Peyer's patch (tissue), 4 donors: ENCODE measurements at regions not wholly inside any gene's neighbourhood (a gene's known extent, or its start where the extent isn't known, plus 50 kb on each side); places are given as distances from the start of the nearest gene placed in this dataset.
A peak's percentile ranks its signal among the peaks of the same experiment; 100 is the strongest.

Experiments used
- DNase-seq, 3 donors: peaks; one replicate each; pipeline ENCODE4 v3.0.0-alpha.2; 2017 to 2019
- H3K27ac ChIP-seq, 4 donors: fragments of 200-600 bp; sonication (generic); one replicate each; pipeline ENCODE4 v1.5.1; 2016 to 2019
- H3K27me3 ChIP-seq, 2 donors: fragments of 200-600 bp; sonication (generic); one replicate each; pipeline ENCODE4 v1.5.1; 2019
- H3K36me3 ChIP-seq, 3 donors: fragments of 200-600 bp; sonication (generic); one replicate each; pipeline ENCODE4 v1.5.1; 2016 to 2019
- H3K4me1 ChIP-seq, 4 donors: fragments of 200-600 bp; sonication (generic); one replicate each; pipeline ENCODE4 v1.5.1; 2016 to 2019
- H3K4me3 ChIP-seq, 4 donors: fragments of 200-600 bp; sonication (generic); 1 replicate in 3 of 4; 2 replicates in 1 of 4; pipeline ENCODE4 v1.5.1; 2016 to 2019; ENCODE audit warnings: mild to moderate bottlenecking in 1 of 4
- H3K9me3 ChIP-seq, 4 donors: fragments of 200-600 bp; sonication (generic); one replicate each; pipeline ENCODE4 v1.5.1; 2016 to 2019; ENCODE audit warnings: mild to moderate bottlenecking in 1 of 4
- CTCF ChIP-seq, 6 experiments: fragments of 450-650 bp in 4 of 6; fragments of 200-600 bp in 2 of 6; sonication (generic) in 1 of 6; IDR thresholded peaks; one replicate each; pipeline ENCODE4 v1.5.1; 2017 to 2019; ENCODE audit warnings: antibody characterized with exemption in 6 of 6, mild to moderate bottlenecking in 3 of 6, moderate library complexity in 1 of 6
- POLR2A ChIP-seq, 2 donors: fragments of 450-650 bp; IDR thresholded peaks; one replicate each; pipeline ENCODE4 v1.5.1; 2017; ENCODE audit warnings: antibody characterized with exemption in 2 of 2, mild to moderate bottlenecking in 2 of 2, moderate library complexity in 2 of 2

GRCh38 chr11:29263971-29264682 is 752.7 kb downstream of the KCNA4 start:
- TF ChIP-seq POLR2A (IDR thresholded peaks at IDR 0.05) (no peak), CTCF (IDR thresholded peaks at IDR 0.05) (no peak)
- no peaks in the 10 kb centered on the region for H3K27me3 ChIP-seq
- no peaks in the 10 kb centered on the region for H3K9me3 ChIP-seq
- no peak overlapping the region for H3K4me3 ChIP-seq
- DNase-seq = no peak
- H3K4me1 ChIP-seq = no peaks in the 10 kb centered on the region
- no peaks in the 10 kb centered on the region for H3K36me3 ChIP-seq
- no peak overlapping the region for H3K27ac ChIP-seq

- H3K27me3 ChIP-seq = no peaks in the 10 kb centered on the region
- H3K36me3 ChIP-seq = no peaks in the 10 kb centered on the region
- TF ChIP-seq CTCF (IDR thresholded peaks at IDR 0.05) (no peak), POLR2A (IDR thresholded peaks at IDR 0.05) (no peak)
- no peak for DNase-seq
- no peak overlapping the region for H3K4me3 ChIP-seq
- no peaks in the 10 kb centered on the region for H3K9me3 ChIP-seq
- H3K27ac ChIP-seq = no peak overlapping the region
- H3K4me1 ChIP-seq = no peaks in the 10 kb centered on the region
These were observed 755.0 kb downstream of the KCNA4 start for GRCh38 chr11:29261831-29262230.

- H3K9me3 ChIP-seq = no peaks in the 10 kb centered on the region
- no peak overlapping the region for H3K27ac ChIP-seq
- H3K27me3 ChIP-seq = no peaks in the 10 kb centered on the region
- no peaks in the 10 kb centered on the region for H3K36me3 ChIP-seq
- TF ChIP-seq POLR2A (IDR thresholded peaks at IDR 0.05) = no peak
- peak in 1 of 6 experiments; percentile 9 for TF ChIP-seq CTCF (IDR thresholded peaks at IDR 0.05)
- H3K4me1 ChIP-seq = no peaks in the 10 kb centered on the region
- DNase-seq = no peak
- H3K4me3 ChIP-seq = no peak overlapping the region
These were observed 755.7 kb downstream of the KCNA4 start for GRCh38 chr11:29260939-29261705.

GRCh38 chr11:29258411-29258810 is 758.4 kb downstream of the KCNA4 start:
- no peaks in the 10 kb centered on the region for H3K36me3 ChIP-seq
- H3K9me3 ChIP-seq = no peaks in the 10 kb centered on the region

GRCh38 chr11:29256580-29256979 is 760.2 kb downstream of the KCNA4 start:
- DNase-seq = no peak
- TF ChIP-seq POLR2A (IDR thresholded peaks at IDR 0.05) (no peak), CTCF (IDR thresholded peaks at IDR 0.05) (no peak)
- Histone ChIP-seq H3K4me3 (no peak overlapping the region), H3K27me3 (no peaks in the 10 kb centered on the region), H3K9me3 (no peaks in the 10 kb centered on the region), H3K27ac (no peak overlapping the region), H3K36me3 (no peaks in the 10 kb centered on the region), H3K4me1 (no peaks in the 10 kb centered on the region)

More at GRCh38 chr11:29258411-29258810, 758.4 kb downstream of the KCNA4 start:
- Histone ChIP-seq H3K4me3 (no peak overlapping the region), H3K27ac (no peak overlapping the region), H3K27me3 (no peaks in the 10 kb centered on the region), H3K4me1 (no peaks in the 10 kb centered on the region)
- no peak for DNase-seq
- TF ChIP-seq POLR2A (IDR thresholded peaks at IDR 0.05) (no peak), CTCF (IDR thresholded peaks at IDR 0.05) (no peak)
